Right kidney (tissue), 1 donor: ENCODE measurements at regions not wholly inside any gene's neighbourhood (a gene's known extent, or its start where the extent isn't known, plus 50 kb on each side); places are given as distances from the start of the nearest gene placed in this dataset.
"Not testable (repeated sequence)": the region's sequence is repeated elsewhere in the genome, so short reads cannot be mapped to it uniquely, and the experiment has no call there.

Experiments
- DNase-seq: peaks from one replicate; pipeline ENCODE4 v3.0.0-alpha.2; 2016

- no peak for DNase-seq
Measured at GRCh38 chr6:15108383-15108715, 137.5 kb upstream of the JARID2 start.

DNA sequence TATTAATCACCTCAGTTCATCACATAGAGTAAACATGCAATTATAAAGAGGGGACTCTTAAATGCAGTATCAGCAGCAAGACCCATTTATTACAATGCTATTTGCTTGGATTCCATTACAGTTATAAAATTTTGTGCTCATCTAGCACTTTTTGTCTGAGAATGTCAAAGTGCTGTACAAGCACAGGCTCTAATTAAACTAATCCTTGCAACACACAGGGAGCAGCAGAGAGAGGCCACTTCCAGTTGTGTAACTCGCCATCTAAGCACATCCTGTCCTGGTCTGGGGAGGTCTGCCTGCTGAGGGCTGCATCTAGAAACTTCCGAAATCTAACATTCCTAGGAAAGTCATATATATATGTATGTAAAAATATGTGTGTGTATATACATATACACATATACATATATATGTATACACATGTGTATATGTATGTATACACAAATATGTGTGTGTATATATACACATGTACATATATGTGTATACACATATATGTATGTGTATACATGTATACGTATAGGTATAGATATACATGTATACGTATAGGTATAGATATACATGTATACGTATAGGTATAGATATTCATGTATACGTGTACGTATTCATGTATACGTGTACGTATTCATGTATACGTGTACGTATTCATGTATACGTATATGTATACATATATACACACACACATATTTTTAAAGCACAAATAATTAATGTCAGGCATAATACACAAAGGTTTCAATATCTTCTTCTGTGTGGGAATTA is 136.4 kb upstream of the JARID2 start:
- DNase-seq, result no peak

DNA sequence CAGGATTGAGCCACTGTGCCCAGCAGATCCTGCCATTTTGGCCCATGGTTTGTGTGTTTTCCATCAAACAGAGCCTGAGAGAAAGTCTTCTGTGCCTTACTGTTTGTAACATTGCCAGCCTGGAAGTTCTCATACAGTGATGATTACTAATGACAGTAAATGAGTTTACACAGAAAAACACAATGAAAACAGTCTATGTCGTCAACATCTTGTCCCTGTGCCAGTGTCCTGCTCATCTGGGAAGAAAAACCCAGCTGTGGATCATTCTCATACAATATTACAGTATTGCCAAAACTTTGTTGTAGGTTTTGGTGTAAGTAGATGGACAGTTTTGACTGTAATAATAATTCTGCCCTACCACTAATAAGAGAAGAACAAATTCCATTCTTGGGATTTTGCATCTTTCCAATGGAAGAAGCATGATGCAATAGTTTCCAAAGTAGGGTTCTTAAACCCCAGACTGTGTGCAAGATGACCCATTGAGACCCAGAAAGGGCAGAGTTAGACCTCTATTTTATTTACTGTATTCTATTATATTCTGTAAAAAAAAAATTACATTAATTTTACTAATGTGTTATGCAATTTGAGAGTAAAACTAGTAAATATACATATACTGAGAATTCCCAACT is 135.0 kb upstream of the JARID2 start:
- DNase-seq, result no peak

DNA sequence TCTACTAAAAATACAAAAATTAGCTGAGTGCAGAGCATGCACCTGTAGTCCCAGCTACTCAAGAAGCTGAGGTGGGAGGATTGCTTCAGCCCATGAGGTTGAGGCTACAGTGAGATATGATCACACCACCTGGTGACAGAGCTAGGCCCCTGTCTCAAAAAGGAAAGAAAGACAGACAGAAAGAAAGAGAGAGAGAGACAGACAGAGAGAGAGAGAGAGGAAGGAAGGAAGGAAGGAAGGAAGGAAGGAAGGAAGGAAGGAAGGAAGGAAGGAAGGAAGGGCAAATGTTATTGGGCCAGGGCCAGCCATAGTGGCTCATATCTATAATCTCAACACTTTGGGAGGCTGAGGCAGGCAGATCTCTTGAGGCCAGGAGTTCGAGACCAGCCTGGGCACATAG is 134.3 kb upstream of the JARID2 start:
- not testable (repeated sequence) for DNase-seq

DNA sequence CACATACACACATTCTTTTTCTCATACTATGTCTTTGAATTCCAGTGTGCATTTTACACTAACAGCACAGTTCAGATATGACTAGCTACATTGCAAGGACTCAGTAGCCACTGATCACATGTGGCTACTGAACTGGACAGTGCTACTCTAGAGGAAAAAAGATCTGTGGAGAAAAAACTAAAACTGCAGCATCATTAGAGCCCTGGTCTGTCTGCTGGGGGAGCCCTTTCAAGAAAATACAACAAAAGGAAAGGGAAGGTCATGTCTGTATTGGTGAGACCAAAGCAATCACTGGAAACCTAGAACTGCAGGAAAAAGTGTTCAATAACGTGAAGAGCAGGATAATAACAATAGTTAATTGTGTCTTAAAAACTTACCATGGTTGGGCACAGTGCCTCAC is 132.3 kb upstream of the JARID2 start:
- DNase-seq, result no peak

DNA sequence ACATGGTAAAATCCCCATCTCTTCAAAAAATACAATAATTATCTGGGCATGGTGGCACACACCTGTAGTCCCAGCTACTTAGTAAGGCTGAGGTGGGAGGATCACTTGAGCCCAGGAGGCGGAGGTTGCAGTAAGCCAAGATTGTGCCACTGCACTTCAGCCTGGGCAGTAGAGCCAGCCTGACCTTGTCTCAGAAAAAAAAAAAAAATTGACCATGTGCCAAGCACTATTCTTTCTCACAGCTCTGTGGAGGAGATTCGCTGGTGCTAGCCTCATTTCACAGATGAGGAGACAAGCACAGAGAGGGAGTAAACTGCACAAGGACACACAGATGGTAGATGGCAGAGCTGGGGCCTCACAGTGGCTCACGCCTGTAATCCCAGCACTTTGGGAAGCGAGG is 131.8 kb upstream of the JARID2 start:
- no peak for DNase-seq

- no peak for DNase-seq
Measured at GRCh38 chr6:15116889-15117288, 129.0 kb upstream of the JARID2 start.

DNA sequence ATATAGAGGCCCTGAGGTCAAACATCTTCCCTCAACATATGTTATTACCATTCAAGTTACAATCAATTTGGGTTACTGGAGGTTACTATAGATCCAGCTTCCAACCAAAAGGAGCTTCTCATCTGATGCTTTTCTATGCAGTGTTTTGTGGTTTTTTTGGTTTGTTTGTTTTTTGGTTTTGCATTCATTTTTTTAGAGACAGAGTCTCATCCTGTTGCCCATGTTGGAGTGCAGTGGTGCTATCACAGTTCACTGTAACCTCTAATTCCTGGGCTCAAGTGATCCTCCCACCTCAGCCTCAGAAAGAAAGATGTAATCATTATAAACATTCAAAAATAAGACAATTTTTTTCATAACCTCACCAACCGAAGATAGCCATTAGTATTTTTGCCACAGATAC is 124.4 kb upstream of the JARID2 start:
- DNase-seq, result no peak

DNA sequence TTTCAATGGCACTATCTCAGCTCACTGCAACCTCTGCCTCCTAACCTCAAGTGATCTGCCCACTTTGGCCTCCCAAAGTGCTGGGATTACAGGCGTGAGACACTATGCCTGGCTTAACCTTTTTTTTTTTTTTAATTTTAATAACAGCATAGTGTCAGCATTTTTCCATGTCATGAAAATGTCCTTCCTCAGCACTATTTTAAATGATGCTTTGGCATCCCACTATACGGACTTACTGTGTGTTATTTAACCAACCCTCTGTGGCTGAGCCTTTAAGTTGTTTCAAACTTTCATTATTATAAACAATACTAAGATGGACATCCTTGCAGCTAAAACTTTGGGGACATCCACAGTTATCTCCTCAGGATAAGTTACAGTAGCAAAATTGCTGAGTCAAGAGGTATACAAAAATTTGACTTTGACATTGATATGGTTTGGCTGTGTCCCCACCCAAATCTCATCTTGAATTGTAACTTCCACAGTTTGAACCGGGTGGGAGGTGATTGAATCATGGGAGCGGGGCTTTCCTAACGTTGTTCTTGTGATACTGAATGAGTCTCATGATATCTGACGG is 123.8 kb upstream of the JARID2 start:
- DNase-seq, result no peak

- peak; percentile 44 for DNase-seq
Measured at GRCh38 chr6:15129887-15130286, 116.0 kb upstream of the JARID2 start.

- no peak for DNase-seq
Measured at GRCh38 chr6:15131234-15131633, 114.6 kb upstream of the JARID2 start.

- peak; percentile 62 for DNase-seq
Measured at GRCh38 chr6:15131651-15132061, 114.2 kb upstream of the JARID2 start.

GRCh38 chr6:15132167-15132566 is 113.7 kb upstream of the JARID2 start:
- DNase-seq, result no peak

DNA sequence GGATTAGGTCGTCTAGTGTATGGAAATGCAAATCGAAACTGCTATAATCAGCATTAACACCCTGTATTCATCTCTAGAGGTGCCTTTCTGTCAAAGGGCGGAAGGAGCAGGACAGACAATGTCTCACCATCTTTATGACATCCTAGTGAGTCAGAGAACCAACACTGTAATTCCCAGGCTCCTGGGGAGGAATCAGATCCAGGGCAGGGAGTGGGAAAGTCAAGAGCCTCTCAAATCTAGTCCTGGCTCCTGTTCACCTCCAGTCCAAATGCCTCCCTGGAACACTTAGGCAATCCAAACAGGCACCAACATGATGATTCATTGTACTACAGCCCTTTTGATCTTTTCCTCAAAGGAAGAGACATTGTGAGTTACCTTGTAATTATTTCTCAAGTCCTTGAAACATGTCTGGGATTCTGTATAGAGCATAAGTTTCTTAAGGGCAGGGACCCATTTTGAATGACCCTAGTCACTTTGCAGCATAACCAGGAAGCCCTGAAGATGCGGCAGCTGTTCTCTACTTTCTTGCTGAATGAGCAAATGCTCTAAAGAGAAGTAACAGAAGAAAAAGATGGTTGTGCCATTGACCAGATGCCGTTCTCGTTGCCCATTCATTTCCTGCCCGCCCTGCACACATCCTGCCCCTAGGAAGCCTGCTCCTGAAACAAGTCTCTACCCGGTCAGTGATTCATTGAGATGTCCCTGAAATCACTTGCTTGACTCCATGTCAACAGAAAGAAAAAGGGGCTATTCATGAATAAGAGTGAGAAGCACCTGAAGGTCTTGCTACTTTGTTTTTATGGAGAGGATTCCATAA is 112.8 kb upstream of the JARID2 start:
- no peak for DNase-seq

DNA sequence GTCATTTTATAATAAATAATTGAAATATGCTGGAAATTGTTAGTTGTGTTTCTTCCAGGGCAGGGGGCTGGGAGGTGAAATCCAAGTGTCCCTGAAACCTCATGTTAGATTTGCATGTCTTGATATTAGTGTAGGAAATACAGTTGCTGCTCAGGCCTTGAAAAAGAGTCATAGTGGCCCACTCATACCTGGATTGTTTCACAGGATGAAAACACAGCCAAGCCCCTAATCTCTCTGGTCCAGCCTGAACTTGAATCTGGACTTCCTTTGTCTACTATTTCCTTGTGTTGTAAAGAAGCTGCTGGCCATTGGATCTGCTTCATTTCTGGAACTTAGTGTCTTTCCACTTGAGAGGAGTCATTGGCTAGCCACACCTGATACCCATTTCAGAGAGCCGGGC is 108.8 kb upstream of the JARID2 start:
- DNase-seq, result no peak

- no peak for DNase-seq
Measured at GRCh38 chr6:15143086-15143485, 102.8 kb upstream of the JARID2 start.

DNA sequence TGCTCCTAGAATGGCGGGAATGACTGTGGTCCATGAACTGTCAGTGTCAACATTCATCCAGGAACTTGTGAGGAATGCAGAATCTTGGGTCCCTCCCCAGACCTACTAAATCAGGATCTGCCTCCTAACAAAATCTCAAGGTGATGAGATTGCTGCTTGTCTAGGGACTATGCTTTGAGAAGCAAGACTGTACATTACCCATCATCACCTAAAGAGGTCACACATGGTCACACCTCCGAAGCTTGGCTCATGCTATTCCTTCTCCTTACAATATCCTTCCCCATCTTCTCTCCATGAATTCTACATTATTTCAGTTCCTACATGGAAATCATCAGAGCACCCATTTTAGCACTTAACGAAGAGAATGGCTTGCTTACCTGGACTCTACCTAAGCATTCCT is 102.3 kb upstream of the JARID2 start:
- DNase-seq, result no peak

GRCh38 chr6:15145821-15146220 is 100.0 kb upstream of the JARID2 start:
- no peak for DNase-seq

DNA sequence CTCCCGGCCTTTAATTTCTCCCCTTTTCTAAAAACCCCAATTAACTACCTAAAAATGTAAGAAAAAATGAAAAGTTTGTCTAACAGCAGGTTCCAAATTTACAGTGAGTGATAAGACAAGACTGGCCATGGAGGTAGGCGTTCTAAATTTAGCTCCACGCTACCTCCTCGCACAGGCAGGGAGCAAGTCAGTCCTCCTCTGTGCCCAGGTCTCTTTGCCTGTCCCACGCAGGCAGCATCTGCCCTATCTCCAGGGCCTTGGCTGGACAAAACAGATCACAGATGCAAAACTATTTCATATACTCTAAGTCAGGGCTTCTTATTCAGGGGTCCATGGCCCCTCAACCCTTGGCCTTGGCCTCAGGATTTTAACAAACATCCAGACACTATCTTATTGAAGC is 98.0 kb upstream of the JARID2 start:
- DNase-seq, result no peak

GRCh38 chr6:15148356-15148946 is 97.4 kb upstream of the JARID2 start:
- no peak for DNase-seq

DNA sequence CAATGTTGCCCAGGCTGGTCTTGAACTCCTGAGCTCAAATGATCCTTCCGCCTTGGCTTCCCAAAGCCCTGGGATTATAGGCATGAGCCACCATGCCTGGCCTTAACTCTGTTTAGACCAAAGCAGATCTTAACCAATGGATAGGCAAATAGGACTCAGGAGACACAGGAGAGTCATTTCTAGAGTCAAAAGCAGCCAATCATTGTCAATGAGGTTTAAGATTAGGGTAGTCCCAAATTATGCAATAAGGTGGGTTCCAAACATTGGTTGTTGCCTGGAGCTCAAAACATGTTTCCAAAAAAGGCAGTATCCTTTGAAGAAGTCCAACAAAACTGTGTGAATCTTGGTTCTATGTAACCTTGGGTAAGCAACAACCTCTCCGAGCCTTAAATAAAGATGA is 95.7 kb upstream of the JARID2 start:
- no peak for DNase-seq

GRCh38 chr6:15152700-15153099 is 93.2 kb upstream of the JARID2 start:
- no peak for DNase-seq

DNA sequence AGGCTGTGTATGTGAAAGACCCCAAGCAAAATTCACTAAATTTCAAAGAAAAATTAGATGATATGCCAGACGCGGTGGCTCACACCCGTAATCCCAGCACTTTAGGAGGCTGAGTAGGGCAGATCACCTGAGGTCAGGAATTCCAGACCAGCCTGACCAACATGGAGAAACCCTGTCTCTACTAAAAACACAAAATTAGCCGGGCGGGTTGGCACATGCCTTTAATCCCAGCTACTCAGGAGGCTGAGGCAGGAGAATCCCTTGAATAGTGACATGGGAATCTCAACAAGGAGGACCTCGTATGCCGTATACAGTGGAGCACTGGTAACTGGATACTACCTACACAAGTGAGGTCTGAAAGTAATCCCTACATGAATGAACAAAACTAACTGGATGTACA is 92.7 kb upstream of the JARID2 start:
- DNase-seq, result no peak
